ENCODE measurements at regions not wholly inside any gene's neighbourhood (a gene's known extent, or its start where the extent isn't known, plus 50 kb on each side); places are given as distances from the start of the nearest gene placed in this dataset.

DNA sequence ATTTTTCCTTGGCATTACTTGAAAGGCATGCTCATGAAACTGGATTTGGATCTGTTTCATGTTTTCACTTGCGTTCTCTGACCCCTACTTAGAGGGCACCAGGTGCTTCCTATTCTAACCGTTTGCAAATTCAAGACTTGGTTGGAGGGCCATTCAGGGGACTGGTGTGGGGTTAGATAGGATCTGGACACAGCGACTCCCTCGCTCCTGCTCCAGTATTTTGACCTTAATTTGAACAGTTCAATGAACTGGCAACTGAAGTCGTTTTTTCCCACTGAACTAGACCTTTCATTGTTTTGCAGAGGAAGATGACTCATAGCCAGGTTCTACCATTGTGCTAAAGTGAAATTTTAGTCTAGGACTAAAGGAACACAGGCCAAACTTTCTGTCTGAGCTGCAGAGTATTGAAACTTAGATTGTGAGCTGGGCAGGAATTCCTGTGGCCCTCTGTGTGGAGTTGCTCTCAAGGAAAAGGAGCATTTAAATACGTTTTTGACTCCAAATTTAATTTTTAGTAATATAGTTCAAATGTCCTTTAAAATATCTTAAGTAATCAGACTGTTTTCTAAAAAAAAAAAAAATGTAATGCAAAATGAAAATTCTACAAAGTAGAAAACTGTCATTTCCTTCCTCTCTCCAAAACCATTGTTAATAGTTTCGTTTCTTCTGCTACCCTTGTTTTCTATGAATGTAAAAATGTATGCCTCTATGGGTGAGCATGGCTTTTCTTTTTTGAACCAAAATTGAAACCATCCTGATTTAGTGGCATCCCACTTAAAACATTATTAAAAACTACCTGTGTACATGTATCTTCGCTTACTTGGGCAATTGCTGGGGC, 64.8 kb downstream of the UTRN start:
- TF ChIP-seq, protein P1, sequence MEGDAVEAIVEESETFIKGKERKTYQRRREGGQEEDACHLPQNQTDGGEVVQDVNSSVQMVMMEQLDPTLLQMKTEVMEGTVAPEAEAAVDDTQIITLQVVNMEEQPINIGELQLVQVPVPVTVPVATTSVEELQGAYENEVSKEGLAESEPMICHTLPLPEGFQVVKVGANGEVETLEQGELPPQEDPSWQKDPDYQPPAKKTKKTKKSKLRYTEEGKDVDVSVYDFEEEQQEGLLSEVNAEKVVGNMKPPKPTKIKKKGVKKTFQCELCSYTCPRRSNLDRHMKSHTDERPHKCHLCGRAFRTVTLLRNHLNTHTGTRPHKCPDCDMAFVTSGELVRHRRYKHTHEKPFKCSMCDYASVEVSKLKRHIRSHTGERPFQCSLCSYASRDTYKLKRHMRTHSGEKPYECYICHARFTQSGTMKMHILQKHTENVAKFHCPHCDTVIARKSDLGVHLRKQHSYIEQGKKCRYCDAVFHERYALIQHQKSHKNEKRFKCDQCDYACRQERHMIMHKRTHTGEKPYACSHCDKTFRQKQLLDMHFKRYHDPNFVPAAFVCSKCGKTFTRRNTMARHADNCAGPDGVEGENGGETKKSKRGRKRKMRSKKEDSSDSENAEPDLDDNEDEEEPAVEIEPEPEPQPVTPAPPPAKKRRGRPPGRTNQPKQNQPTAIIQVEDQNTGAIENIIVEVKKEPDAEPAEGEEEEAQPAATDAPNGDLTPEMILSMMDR (conservative IDR thresholded peaks at IDR 0.05), result no peak
- TF ChIP-seq ZFX (IDR thresholded peaks at IDR 0.05), result no peak

All from C4-2B (cell line).